Vagina (tissue), 2 donors: ENCODE measurements at regions not wholly inside any gene's neighbourhood (a gene's known extent, or its start where the extent isn't known, plus 50 kb on each side); places are given as distances from the start of the nearest gene placed in this dataset.

Experiments used
- POLR2A ChIP-seq, 2 donors: fragments of 450-650 bp; IDR thresholded peaks; one replicate each; pipeline ENCODE4 v1.6.1; 2017; ENCODE audit warnings: antibody characterized with exemption in 2 of 2, mild to moderate bottlenecking in 2 of 2, moderate library complexity in 2 of 2
- POLR2AphosphoS5 ChIP-seq, 2 donors: sonication (generic); formaldehyde crosslinking; IDR thresholded peaks; one replicate each; pipeline ENCODE4 v1.9.0; 2017; ENCODE audit warnings: antibody characterized with exemption in 2 of 2, mild to moderate bottlenecking in 2 of 2, low read depth in 1 of 2; ENCODE audit not compliant: insufficient read depth in 1 of 2

DNA sequence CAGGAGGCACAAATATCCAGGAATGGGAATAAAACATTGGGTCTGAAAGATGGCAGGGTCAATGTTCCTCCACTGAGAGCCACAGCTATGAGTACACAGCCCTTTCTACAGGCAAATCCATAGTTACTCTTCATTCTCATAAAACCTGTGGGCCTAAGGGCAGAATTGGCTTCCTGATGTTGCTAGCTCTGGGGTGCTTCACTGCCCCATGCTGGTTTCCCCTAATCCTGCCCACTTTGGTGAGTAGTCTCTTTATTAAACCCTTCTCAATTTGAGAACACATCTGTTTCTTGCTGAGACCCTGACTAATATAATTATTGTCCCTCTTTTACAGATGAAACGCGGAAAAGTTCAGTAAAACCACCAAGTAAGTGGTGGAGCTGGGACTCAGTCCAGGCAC, 66.3 kb upstream of the RAI14 start:
- TF ChIP-seq POLR2A (IDR thresholded peaks at IDR 0.05) (no peak), POLR2AphosphoS5 (IDR thresholded peaks at IDR 0.05; ENCODE audit: insufficient read depth in 1 of 2, low read depth in 1 of 2) (no peak)
